ENCODE measurements at regions not wholly inside any gene's neighbourhood (a gene's known extent, or its start where the extent isn't known, plus 50 kb on each side); places are given as distances from the start of the nearest gene placed in this dataset.

DNA sequence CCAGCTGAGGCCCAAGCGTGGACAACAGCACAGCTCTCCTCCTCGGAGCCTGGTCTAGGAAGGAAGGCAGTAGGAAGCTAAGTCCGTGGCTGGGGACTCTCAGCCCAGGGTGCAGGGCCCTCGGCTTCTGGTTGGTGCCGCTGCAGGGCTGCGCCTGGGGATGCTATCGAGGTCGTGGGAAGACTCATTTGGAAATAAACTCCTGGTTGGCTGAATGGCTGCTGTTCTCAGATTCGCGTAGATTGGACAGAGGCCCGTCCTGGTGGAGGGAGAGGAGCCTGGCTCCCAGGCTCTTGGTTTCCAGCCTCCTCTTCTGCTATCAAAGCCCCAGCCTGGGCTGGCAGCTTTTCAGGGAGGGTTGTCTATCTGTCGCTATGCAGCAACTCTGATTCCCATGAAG lies 152.6 kb upstream of the FZD8 start:
- H3K4me3 ChIP-seq (ENCODE audit: low read depth, low read length): no peak overlapping the region
- no peak for DNase-seq (ENCODE audit: low read depth)
- TF ChIP-seq, protein P1, sequence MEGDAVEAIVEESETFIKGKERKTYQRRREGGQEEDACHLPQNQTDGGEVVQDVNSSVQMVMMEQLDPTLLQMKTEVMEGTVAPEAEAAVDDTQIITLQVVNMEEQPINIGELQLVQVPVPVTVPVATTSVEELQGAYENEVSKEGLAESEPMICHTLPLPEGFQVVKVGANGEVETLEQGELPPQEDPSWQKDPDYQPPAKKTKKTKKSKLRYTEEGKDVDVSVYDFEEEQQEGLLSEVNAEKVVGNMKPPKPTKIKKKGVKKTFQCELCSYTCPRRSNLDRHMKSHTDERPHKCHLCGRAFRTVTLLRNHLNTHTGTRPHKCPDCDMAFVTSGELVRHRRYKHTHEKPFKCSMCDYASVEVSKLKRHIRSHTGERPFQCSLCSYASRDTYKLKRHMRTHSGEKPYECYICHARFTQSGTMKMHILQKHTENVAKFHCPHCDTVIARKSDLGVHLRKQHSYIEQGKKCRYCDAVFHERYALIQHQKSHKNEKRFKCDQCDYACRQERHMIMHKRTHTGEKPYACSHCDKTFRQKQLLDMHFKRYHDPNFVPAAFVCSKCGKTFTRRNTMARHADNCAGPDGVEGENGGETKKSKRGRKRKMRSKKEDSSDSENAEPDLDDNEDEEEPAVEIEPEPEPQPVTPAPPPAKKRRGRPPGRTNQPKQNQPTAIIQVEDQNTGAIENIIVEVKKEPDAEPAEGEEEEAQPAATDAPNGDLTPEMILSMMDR (IDR thresholded peaks at IDR 0.05; ENCODE audit: low read depth, low read length): no peak
- no peak for TF ChIP-seq MYC (IDR thresholded peaks at IDR 0.05; ENCODE audit: low read depth, low read length)

DNA sequence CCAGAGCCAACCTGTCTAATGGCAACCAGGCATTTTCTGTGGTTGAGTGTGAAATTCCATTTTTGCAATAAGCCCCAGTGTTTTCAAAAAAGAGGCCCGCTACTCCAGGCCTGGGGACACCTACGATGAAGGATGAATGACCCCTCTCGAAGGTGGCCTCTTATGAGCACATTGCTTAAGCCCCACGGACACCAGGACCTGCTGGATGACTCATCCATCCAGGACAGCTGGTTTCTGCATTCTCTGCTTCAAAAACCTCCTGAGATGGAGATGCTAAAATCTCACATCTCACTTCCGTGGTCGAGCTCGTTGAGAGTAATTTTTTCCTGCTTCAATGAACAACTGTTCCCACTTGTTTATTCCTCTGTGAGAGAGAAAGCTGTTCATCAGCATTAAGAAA lies 150.2 kb upstream of the FZD8 start:
- no peak for DNase-seq (ENCODE audit: low read depth)
- no peak overlapping the region for H3K4me3 ChIP-seq (ENCODE audit: low read depth, low read length)
- TF ChIP-seq MYC (IDR thresholded peaks at IDR 0.05; ENCODE audit: low read depth, low read length) (no peak), POLR2A (IDR thresholded peaks at IDR 0.05; ENCODE audit: extremely low read depth, insufficient read length) (no peak), MAX (IDR thresholded peaks at IDR 0.05; ENCODE audit: low read depth, low read length) (no peak)
- TF ChIP-seq, protein P1 (IDR thresholded peaks at IDR 0.05; ENCODE audit: low read depth, low read length): no peak

DNA sequence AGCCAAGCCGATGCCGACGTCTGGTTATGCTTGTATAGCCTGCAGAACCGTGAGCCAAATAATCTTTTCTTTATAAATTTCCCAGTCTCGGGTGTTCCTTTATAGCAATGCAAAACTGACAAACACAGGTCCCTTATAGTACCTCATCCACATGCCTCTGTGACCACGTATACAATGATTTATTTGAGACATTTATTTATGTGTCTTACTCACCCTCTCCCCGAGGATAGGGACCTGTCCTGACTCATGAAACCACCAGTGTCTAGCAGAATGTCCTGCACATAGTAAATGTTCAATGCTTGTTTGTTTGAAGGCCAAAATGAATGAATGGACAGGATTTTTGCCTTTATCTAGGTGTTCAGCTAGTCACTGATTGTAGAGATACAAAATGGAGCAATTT lies 147.9 kb upstream of the FZD8 start:
- H3K4me3 ChIP-seq (ENCODE audit: low read depth, low read length): no peak overlapping the region
- DNase-seq (ENCODE audit: low read depth): no peak
- no peak for TF ChIP-seq MAX (IDR thresholded peaks at IDR 0.05; ENCODE audit: low read depth, low read length)
- no peak for TF ChIP-seq POLR2A (IDR thresholded peaks at IDR 0.05; ENCODE audit: extremely low read depth, insufficient read length)
- TF ChIP-seq MYC (IDR thresholded peaks at IDR 0.05; ENCODE audit: low read depth, low read length): no peak
- TF ChIP-seq, protein P1 (IDR thresholded peaks at IDR 0.05; ENCODE audit: low read depth, low read length): no peak

- no peak for DNase-seq (ENCODE audit: low read depth)
- no peak overlapping the region for H3K4me3 ChIP-seq (ENCODE audit: low read depth, low read length)
- TF ChIP-seq MYC (IDR thresholded peaks at IDR 0.05; ENCODE audit: low read depth, low read length): no peak
- TF ChIP-seq MAX (IDR thresholded peaks at IDR 0.05; ENCODE audit: low read depth, low read length): no peak
- TF ChIP-seq POLR2A (IDR thresholded peaks at IDR 0.05; ENCODE audit: extremely low read depth, insufficient read length): no peak
- TF ChIP-seq, protein P1 (IDR thresholded peaks at IDR 0.05; ENCODE audit: low read depth, low read length): no peak
Measured at GRCh38 chr10:35784751-35785150, 142.7 kb upstream of the FZD8 start.

DNA sequence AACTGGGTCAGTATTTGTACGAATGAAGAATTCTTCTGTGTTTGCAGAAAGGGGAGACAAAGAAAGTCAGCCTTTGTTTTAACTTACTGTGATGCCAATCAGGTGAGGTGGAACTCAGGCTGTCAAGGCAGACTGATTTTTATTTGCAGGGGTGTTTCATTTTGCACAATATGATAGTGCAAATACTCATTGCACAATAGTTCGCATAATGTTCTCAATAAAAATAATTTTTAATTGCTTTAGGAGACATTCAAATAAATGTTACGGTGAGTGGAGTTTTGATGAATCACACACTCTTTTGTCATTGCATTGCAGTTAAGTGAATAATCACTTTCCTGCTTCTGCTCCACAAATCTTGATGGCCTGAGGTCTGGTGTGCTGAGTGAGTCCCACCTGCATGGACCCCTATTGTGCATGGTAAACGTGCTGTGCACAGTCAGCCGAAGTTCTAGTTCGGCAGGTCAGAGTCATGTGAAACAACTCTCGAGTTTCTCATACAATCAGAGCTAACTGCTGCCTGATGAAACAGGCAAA lies 141.3 kb upstream of the FZD8 start:
- H3K4me3 ChIP-seq (ENCODE audit: low read depth, low read length): no peak overlapping the region
- no peak for DNase-seq (ENCODE audit: low read depth)
- no peak for TF ChIP-seq MAX (IDR thresholded peaks at IDR 0.05; ENCODE audit: low read depth, low read length)
- no peak for TF ChIP-seq POLR2A (IDR thresholded peaks at IDR 0.05; ENCODE audit: extremely low read depth, insufficient read length)
- TF ChIP-seq MYC (IDR thresholded peaks at IDR 0.05; ENCODE audit: low read depth, low read length): no peak
- TF ChIP-seq, protein P1 (IDR thresholded peaks at IDR 0.05; ENCODE audit: low read depth, low read length): no peak

DNA sequence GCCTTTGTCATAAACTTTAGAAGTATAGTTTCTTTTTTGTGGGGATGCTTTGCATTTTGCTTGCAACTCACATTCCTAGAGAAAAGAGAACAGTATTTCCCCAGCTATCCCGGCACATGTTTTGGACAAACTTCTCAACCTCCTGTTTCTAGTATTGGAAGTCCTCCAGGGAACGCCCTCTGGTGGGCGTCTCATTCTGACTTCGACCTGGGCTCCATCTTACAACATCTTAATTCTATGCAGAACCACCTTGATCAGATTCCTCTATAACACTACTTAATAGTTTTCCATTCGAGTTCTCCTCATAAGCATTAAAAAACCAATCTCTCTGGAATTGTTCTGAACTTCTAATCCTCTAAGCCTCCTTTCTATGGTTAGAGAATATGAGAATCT lies 139.5 kb upstream of the FZD8 start:
- peak; percentile 11 for DNase-seq (ENCODE audit: low read depth)
- TF ChIP-seq, protein P1 (IDR thresholded peaks at IDR 0.05; ENCODE audit: low read depth, low read length): peak; percentile 42
- no peak for TF ChIP-seq MYC (IDR thresholded peaks at IDR 0.05; ENCODE audit: low read depth, low read length)
- no peak overlapping the region for H3K4me3 ChIP-seq (ENCODE audit: low read depth, low read length)
